MM.1S (cell line): ENCODE measurements at regions not wholly inside any gene's neighbourhood (a gene's known extent, or its start where the extent isn't known, plus 50 kb on each side); places are given as distances from the start of the nearest gene placed in this dataset.

Experiments
- EZH2 ChIP-seq: fragments of 300-600 bp; sonication (generic); optimal IDR thresholded peaks from 2 replicates; pipeline ENCODE3; 2017; ENCODE audit warnings: low read depth, mild to moderate bottlenecking, antibody characterized with exemption, low read length, mixed read lengths
- TF ChIP-seq, protein P1 (sequence below): fragments of 300-600 bp; sonication (generic); IDR thresholded peaks from 2 replicates; pipeline ENCODE4 v1.5.1; 2016; ENCODE audit warnings: antibody characterized with exemption, low read length, mixed read lengths

DNA sequence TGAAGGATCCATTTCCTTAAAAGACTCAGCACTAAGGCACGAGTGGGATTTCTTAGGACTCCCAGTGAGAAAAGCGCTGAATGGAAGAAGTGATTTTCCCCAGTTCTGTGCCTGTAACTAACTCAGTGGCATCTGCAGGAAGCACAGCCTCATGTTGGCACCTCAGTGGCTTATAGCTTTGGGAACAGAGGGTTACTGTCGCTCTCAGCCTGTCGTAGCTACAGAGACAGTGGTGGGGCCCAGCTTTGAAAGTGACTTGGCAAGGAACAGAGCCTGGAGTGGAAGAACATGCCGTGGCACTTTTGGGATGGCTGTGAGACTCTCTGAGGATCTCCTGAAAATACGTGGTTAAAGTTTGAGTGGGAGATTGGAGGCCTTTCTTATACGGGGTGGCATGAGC, 242.4 kb upstream of the MYOCD start:
- TF ChIP-seq EZH2: no peak
- TF ChIP-seq, protein P1, sequence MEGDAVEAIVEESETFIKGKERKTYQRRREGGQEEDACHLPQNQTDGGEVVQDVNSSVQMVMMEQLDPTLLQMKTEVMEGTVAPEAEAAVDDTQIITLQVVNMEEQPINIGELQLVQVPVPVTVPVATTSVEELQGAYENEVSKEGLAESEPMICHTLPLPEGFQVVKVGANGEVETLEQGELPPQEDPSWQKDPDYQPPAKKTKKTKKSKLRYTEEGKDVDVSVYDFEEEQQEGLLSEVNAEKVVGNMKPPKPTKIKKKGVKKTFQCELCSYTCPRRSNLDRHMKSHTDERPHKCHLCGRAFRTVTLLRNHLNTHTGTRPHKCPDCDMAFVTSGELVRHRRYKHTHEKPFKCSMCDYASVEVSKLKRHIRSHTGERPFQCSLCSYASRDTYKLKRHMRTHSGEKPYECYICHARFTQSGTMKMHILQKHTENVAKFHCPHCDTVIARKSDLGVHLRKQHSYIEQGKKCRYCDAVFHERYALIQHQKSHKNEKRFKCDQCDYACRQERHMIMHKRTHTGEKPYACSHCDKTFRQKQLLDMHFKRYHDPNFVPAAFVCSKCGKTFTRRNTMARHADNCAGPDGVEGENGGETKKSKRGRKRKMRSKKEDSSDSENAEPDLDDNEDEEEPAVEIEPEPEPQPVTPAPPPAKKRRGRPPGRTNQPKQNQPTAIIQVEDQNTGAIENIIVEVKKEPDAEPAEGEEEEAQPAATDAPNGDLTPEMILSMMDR: no peak
